GM12875 (cell line): ENCODE measurements at regions not wholly inside any gene's neighbourhood (a gene's known extent, or its start where the extent isn't known, plus 50 kb on each side); places are given as distances from the start of the nearest gene placed in this dataset.

Experiments
- H3K4me3 ChIP-seq: one replicate; pipeline ENCODE4 v1.5.1; 2011; ENCODE audit warnings: low read depth, low read length, control low read depth
- CTCF ChIP-seq: IDR thresholded peaks from 2 replicates; pipeline ENCODE4 v1.5.1; 2011; ENCODE audit warnings: low read depth, mild to moderate bottlenecking, control low read depth, inconsistent platforms, low read length, moderate library complexity, borderline replicate concordance; ENCODE audit not compliant: insufficient read depth

GRCh38 chr2:160550048-160550447 is 56.4 kb upstream of the RBMS1 start:
- no peak for TF ChIP-seq CTCF
- no peak overlapping the region for H3K4me3 ChIP-seq

GRCh38 chr2:160551259-160551658 is 57.7 kb upstream of the RBMS1 start:
- H3K4me3 ChIP-seq, result no peak overlapping the region
- no peak for TF ChIP-seq CTCF

GRCh38 chr2:160555420-160556071 is 61.9 kb upstream of the RBMS1 start:
- TF ChIP-seq CTCF, result no peak
- H3K4me3 ChIP-seq, result no peak overlapping the region

DNA sequence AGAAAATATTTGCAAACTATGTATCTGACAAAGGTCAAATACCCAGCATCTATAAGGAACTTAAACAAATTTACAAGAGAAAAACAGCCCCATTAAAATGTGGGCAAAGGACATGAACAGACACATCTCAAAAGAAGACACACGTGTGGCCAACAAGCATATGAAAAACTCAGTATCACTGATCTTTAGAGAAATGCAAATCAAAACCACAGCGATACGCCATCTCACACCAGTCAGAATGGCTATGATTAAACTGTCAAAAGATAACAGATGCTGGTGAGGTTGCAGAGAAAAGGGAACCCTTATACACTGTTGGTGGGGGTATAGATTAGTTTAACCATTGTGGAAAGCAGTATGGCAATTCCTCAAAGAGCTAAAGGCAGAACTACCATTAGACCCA is 64.3 kb upstream of the RBMS1 start:
- TF ChIP-seq CTCF, result no peak
- H3K4me3 ChIP-seq, result no peak overlapping the region

- TF ChIP-seq CTCF, result no peak
Measured at GRCh38 chr2:160558531-160558930, 64.9 kb upstream of the RBMS1 start.

GRCh38 chr2:160561551-160562295 is 68.1 kb upstream of the RBMS1 start:
- TF ChIP-seq CTCF, result no peak
- H3K4me3 ChIP-seq, result no peak overlapping the region

More at GRCh38 chr2:160558531-160558930, 64.9 kb upstream of the RBMS1 start:
- no peak overlapping the region for H3K4me3 ChIP-seq

GRCh38 chr2:160562730-160563129 is 69.1 kb upstream of the RBMS1 start:
- no peak overlapping the region for H3K4me3 ChIP-seq
- no peak for TF ChIP-seq CTCF
